K562 (cell line): ENCODE measurements at regions not wholly inside any gene's neighbourhood (a gene's known extent, or its start where the extent isn't known, plus 50 kb on each side); places are given as distances from the start of the nearest gene placed in this dataset.

Source experiments
- ATAC-seq: fragments of 200-7000 bp; cut with Tn5 transposase; 3 replicates; pipeline ENCODE4 v1.9.1; 2020; ENCODE audit warnings: moderate library complexity
- BruUV-seq: library from RNA; stranded (reverse); fragments of 400-500 nt; replicated peaks from 2 replicates; lab custom pipeline; 2021; lab: Mats Ljungman, UMichigan
- CTCF ChIA-PET: fragments of 300-600 bp; formaldehyde crosslinking; extraction: SDS; loops from one replicate; lab custom pipeline; 2021; ENCODE audit warnings: low intra/inter-chr PET ratio; lab: Yijun Ruan, JAX
- POLR2A ChIA-PET: fragments of 300-600, 350-650 bp; sonication (Branson Sonifier 250); formaldehyde crosslinking; extraction: SDS; loops from one replicate; lab custom pipeline; 2021; ENCODE audit warnings: antibody characterized with exemption, inconsistent platforms; lab: Yijun Ruan, JAX
- DNase-seq, 4 experiments: peaks; one replicate each; pipeline versions ENCODE4 v3.0.0 to v3.0.0-alpha.2; 2011 to 2018; ENCODE audit warnings: low spot score in 3 of 4, mixed read lengths in 3 of 4; ENCODE audit errors: extremely low read depth in 1 of 4
- FAIRE-seq: peaks from 2 replicates; lab custom pipeline; 2011; peaks lifted over from hg19 to GRCh38; lab: Jason Lieb, UNC
- H2AFZ ChIP-seq: 2 replicates; pipeline ENCODE4 v1.6.0; 2011; ENCODE audit warnings: low read depth, low read length, control low read depth, inconsistent platforms
- H3K27ac ChIP-seq: fragments of 200-600 bp; 3 replicates; pipeline ENCODE4 v1.8.0; 2011; ENCODE audit warnings: low read depth, mild to moderate bottlenecking, control low read depth, inconsistent platforms, low read length, moderate library complexity, mixed read lengths; ENCODE audit errors: extremely low read depth
- H3K27me3 ChIP-seq, 2 experiments: fragments of 300-600 bp in 1 of 2; 2 replicates in 1 of 2; 3 replicates in 1 of 2; pipeline versions ENCODE4 v1.6.0 to v1.8.0; 2011; ENCODE audit warnings: inconsistent platforms in 2 of 2, low read length in 2 of 2, mild to moderate bottlenecking in 1 of 2, mixed read lengths in 1 of 2, moderate library complexity in 1 of 2; ENCODE audit not compliant: control insufficient read depth in 2 of 2, insufficient read depth in 2 of 2
- H3K36me3 ChIP-seq: fragments of 300-600 bp; 3 replicates; pipeline ENCODE4 v1.8.0; 2011; ENCODE audit warnings: mild to moderate bottlenecking, low read length, inconsistent platforms; ENCODE audit not compliant: control insufficient read depth, insufficient read depth
- H3K4me1 ChIP-seq, 2 experiments: fragments of 200-600 bp in 1 of 2; replicated peaks in 1 of 2; 2 replicates in 1 of 2; 3 replicates in 1 of 2; pipeline versions ENCODE4 v1.5.1 to v1.8.0; 2011; ENCODE audit warnings: inconsistent platforms in 2 of 2, low read length in 2 of 2, mild to moderate bottlenecking in 1 of 2, mixed read lengths in 1 of 2, moderate library complexity in 1 of 2; ENCODE audit not compliant: control insufficient read depth in 2 of 2, insufficient read depth in 2 of 2
- H3K4me2 ChIP-seq: 2 replicates; pipeline ENCODE4 v1.6.1; 2011; ENCODE audit warnings: low read length, control low read depth, inconsistent platforms, mixed read lengths; ENCODE audit not compliant: insufficient read depth
- H3K4me3 ChIP-seq: fragments of 200-600 bp; sonication (generic), shearing (Covaris generic); 2 replicates; pipeline ENCODE4 v1.5.1; 2016; ENCODE audit warnings: control low read depth, inconsistent platforms
- H3K79me2 ChIP-seq: fragments of 200-600 bp; 3 replicates; pipeline ENCODE4 v1.8.0; 2011; ENCODE audit warnings: low read length, inconsistent platforms; ENCODE audit not compliant: control insufficient read depth, insufficient read depth
- H3K9ac ChIP-seq, 2 experiments: 2 replicates each; pipeline versions ENCODE4 v1.6.0 to v1.6.1; 2011; ENCODE audit warnings: low read depth in 2 of 2, low read length in 2 of 2, control low read depth in 1 of 2, inconsistent platforms in 1 of 2, mild to moderate bottlenecking in 1 of 2, mixed read lengths in 1 of 2; ENCODE audit not compliant: insufficient read depth in 1 of 2
- H3K9me1 ChIP-seq: one replicate; pipeline ENCODE4 v1.6.0; 2011; ENCODE audit warnings: inconsistent platforms, mild to moderate bottlenecking, low read length, moderate library complexity; ENCODE audit not compliant: control insufficient read depth, insufficient read depth
- H3K9me3 ChIP-seq: replicated peaks from 2 replicates; pipeline ENCODE4 v1.5.1; 2011; ENCODE audit warnings: low read depth, low read length, inconsistent platforms; ENCODE audit not compliant: control insufficient read depth, insufficient read depth
- H4K20me1 ChIP-seq: replicated peaks from 2 replicates; pipeline ENCODE4 v1.6.1; 2011; ENCODE audit warnings: low read length, inconsistent platforms, mixed read lengths; ENCODE audit not compliant: control insufficient read depth, insufficient read depth
- CBX3 ChIP-seq, 2 experiments: IDR thresholded peaks; 1 replicate in 1 of 2; 2 replicates in 1 of 2; pipeline ENCODE4 v1.6.1; 2012; ENCODE audit warnings: inconsistent platforms in 2 of 2, low read length in 2 of 2, borderline replicate concordance in 1 of 2, control low read depth in 1 of 2
- CBX8 ChIP-seq: fragments of 200-600 bp; sonication (generic); IDR thresholded peaks from 2 replicates; pipeline ENCODE4 v1.6.1; 2012; ENCODE audit warnings: borderline replicate concordance, mixed run types, low read depth, mild to moderate bottlenecking, moderate library complexity, mixed read lengths, low read length, control low read depth, inconsistent platforms; ENCODE audit not compliant: poor library complexity, severe bottlenecking; ENCODE audit errors: extremely low read depth
- CCNT2 ChIP-seq: IDR thresholded peaks from 2 replicates; pipeline ENCODE4 v1.6.1; 2011; ENCODE audit warnings: borderline replicate concordance, low read depth, mild to moderate bottlenecking, moderate library complexity, mixed read lengths, low read length; ENCODE audit not compliant: insufficient read length; ENCODE audit errors: extremely low read depth
- MYC ChIP-seq, 2 experiments: fragments of 250-450 bp in 1 of 2; sonication (Bioruptor Pico) in 1 of 2; IDR thresholded peaks; 2 replicates each; pipeline versions ENCODE4 v1.5.1 to v1.6.1; 2012 to 2021; ENCODE audit warnings: low read depth in 2 of 2, borderline replicate concordance in 1 of 2, improper control_type of control experiment in 1 of 2, low read length in 1 of 2, mild to moderate bottlenecking in 1 of 2, moderate library complexity in 1 of 2
- OTX1 ChIP-seq: fragments of 450-650 bp; formaldehyde crosslinking; IDR thresholded peaks from 2 replicates; pipeline ENCODE4 v1.4.0; 2022; ENCODE audit warnings: mild to moderate bottlenecking
- SLC30A9 ChIP-seq: fragments of 250-450 bp; sonication (Bioruptor Pico); IDR thresholded peaks from 2 replicates; pipeline ENCODE4 v1.8.0; 2022; ENCODE audit warnings: mild to moderate bottlenecking, moderate library complexity
- SMARCB1 ChIP-seq: IDR thresholded peaks from 2 replicates; pipeline ENCODE4 v1.6.1; 2011; ENCODE audit warnings: improper control_type of control experiment, low read depth; ENCODE audit not compliant: insufficient read length
- SNAPC5 ChIP-seq: fragments of 250-450 bp; sonication (Bioruptor Pico); IDR thresholded peaks from 2 replicates; pipeline ENCODE4 v1.8.0; 2021; ENCODE audit warnings: moderate library complexity, mild to moderate bottlenecking, inconsistent platforms
- YBX1 ChIP-seq: fragments of 450-650 bp; IDR thresholded peaks from 2 replicates; pipeline ENCODE4 v1.7.1; 2016; ENCODE audit warnings: mild to moderate bottlenecking
- ZBED1 ChIP-seq: IDR thresholded peaks from 2 replicates; pipeline ENCODE4 v1.6.1; 2014
- ZKSCAN3 ChIP-seq: fragments of 250-450 bp; sonication (Bioruptor Pico); IDR thresholded peaks from 2 replicates; pipeline ENCODE4 v1.4.0; 2020
- ZNF232 ChIP-seq: sonication (generic); formaldehyde crosslinking; IDR thresholded peaks from 2 replicates; pipeline ENCODE4 v1.8.0; 2022; ENCODE audit warnings: mild to moderate bottlenecking, missing genetic modification reagents
- ZZZ3 ChIP-seq: fragments of 450-650 bp; IDR thresholded peaks from 2 replicates; pipeline ENCODE4 v1.6.1; 2016; ENCODE audit warnings: antibody characterized with exemption, mild to moderate bottlenecking, moderate library complexity
- WGBS: fragments of 100-300 bp; shearing (Covaris generic); methylation state at CpG from one replicate; pipeline ENCODE4 v1.1.6; 2016; ENCODE audit warnings: low coverage, mixed read lengths; ENCODE audit not compliant: insufficient coverage; ENCODE audit errors: missing lambda C conversion rate; 5-methylcytosine and 5-hydroxymethylcytosine counted together
- in situ Hi-C: fragments of 300-500 bp; cut with MboI; formaldehyde crosslinking; loops from 4 replicates; pipeline ENCODE4 v1.15.0; 2018; ENCODE audit warnings: inconsistent platforms, mixed read lengths
- intact Hi-C: fragments of 100-400 bp; cut with micrococcal nuclease; formaldehyde crosslinking; loops from 2 replicates; pipeline ENCODE4 v1.14.2; 2022
- TF ChIP-seq, protein P1 (sequence below): fragments of 250-450 bp; sonication (Bioruptor Pico); IDR thresholded peaks from 2 replicates; pipeline ENCODE4 v1.8.0; 2021; ENCODE audit warnings: moderate library complexity, mild to moderate bottlenecking, inconsistent platforms
- TF ChIP-seq, protein P2 (sequence below): sonication (generic); formaldehyde crosslinking; IDR thresholded peaks from 2 replicates; pipeline ENCODE4 v1.9.0; 2022; ENCODE audit warnings: mild to moderate bottlenecking, missing genetic modification reagents
- TF ChIP-seq, protein P3 (sequence below): fragments of 250-450 bp; sonication (Bioruptor Pico); IDR thresholded peaks from 2 replicates; pipeline ENCODE4 v1.8.0; 2022; ENCODE audit warnings: moderate library complexity, mild to moderate bottlenecking, inconsistent platforms

DNA sequence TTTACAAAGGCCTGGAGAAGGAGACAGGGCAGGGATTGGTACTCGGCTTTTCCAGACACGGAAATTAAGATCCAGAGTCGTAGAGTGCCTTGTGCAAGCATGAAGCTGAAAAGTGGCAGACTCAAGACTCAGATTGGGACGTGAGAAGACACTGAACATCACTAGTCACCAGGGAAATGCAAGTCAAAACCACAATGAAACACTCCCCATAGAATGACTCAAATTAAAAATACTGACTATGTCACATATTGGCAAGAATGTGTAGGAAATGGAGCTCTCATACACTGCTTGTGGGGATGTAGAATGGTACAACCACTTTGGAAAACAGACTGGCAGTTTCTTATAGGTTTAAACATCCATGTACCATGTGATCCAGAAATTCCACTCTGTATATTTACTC is 472.0 kb downstream of the RPS24 start:
- Histone ChIP-seq H3K9ac (no peak overlapping the region), H3K4me1 (no peaks in the 10 kb centered on the region), H3K4me2 (no peak overlapping the region), H3K9me3 (no peaks in the 10 kb centered on the region), H3K27ac (no peak overlapping the region), H2AFZ (no peak overlapping the region), H3K27me3 (peaks cover 0 to 20% of the 10 kb centered on the region in 2 experiments; a peak in 2 of 5 replicates), H3K36me3 (no peaks in the 10 kb centered on the region), H4K20me1 (no peaks in the 10 kb centered on the region; the same call in 1 of the 2 replicates), H3K9me1 (no peaks in the 10 kb centered on the region), H3K4me3 (no peak overlapping the region), H3K79me2 (no peaks in the 10 kb centered on the region)
- no peak for FAIRE-seq
- POLR2A ChIA-PET, result interaction anchor here (0.6 kb wide), 1 partner anchor 52 kb away, joined by 3 read pairs; no protein-coding TSS in a partner anchor
- TF ChIP-seq CCNT2, result no peak
- no peak for TF ChIP-seq OTX1 (CRISPR knock-in tag)
- no peak for TF ChIP-seq CBX3 (IDR thresholded peaks at IDR 0.05; ENCODE audit: borderline replicate concordance in 1 of 2, low read length in 2 of 2)
- TF ChIP-seq, protein P1, sequence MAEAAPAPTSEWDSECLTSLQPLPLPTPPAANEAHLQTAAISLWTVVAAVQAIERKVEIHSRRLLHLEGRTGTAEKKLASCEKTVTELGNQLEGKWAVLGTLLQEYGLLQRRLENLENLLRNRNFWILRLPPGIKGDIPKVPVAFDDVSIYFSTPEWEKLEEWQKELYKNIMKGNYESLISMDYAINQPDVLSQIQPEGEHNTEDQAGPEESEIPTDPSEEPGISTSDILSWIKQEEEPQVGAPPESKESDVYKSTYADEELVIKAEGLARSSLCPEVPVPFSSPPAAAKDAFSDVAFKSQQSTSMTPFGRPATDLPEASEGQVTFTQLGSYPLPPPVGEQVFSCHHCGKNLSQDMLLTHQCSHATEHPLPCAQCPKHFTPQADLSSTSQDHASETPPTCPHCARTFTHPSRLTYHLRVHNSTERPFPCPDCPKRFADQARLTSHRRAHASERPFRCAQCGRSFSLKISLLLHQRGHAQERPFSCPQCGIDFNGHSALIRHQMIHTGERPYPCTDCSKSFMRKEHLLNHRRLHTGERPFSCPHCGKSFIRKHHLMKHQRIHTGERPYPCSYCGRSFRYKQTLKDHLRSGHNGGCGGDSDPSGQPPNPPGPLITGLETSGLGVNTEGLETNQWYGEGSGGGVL, result no peak
- no peak for TF ChIP-seq ZBED1
- no peak for TF ChIP-seq CBX8
- no peak for TF ChIP-seq YBX1
- no peak for TF ChIP-seq ZKSCAN3 (CRISPR knock-in tag)
- no peak for TF ChIP-seq SNAPC5 (CRISPR knock-in tag)
- TF ChIP-seq, protein P2, sequence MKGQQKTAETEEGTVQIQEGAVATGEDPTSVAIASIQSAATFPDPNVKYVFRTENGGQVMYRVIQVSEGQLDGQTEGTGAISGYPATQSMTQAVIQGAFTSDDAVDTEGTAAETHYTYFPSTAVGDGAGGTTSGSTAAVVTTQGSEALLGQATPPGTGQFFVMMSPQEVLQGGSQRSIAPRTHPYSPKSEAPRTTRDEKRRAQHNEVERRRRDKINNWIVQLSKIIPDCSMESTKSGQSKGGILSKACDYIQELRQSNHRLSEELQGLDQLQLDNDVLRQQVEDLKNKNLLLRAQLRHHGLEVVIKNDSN (CRISPR knock-in tag), result no peak
- TF ChIP-seq, protein P3, sequence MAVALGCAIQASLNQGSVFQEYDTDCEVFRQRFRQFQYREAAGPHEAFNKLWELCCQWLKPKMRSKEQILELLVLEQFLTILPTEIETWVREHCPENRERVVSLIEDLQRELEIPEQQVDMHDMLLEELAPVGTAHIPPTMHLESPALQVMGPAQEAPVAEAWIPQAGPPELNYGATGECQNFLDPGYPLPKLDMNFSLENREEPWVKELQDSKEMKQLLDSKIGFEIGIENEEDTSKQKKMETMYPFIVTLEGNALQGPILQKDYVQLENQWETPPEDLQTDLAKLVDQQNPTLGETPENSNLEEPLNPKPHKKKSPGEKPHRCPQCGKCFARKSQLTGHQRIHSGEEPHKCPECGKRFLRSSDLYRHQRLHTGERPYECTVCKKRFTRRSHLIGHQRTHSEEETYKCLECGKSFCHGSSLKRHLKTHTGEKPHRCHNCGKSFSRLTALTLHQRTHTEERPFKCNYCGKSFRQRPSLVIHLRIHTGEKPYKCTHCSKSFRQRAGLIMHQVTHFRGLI (CRISPR knock-in tag), result no peak
- no peak for TF ChIP-seq SLC30A9 (CRISPR knock-in tag)
- no peak for TF ChIP-seq ZNF232 (CRISPR knock-in tag)
- no peak for TF ChIP-seq SMARCB1
- TF ChIP-seq ZZZ3, result no peak
- no peak for TF ChIP-seq MYC (IDR thresholded peaks at IDR 0.05; ENCODE audit: low read depth, low read length)
- no peak for TF ChIP-seq MYC (CRISPR knock-in tag; IDR thresholded peaks at IDR 0.05; ENCODE audit: borderline replicate concordance, low read depth)
- WGBS, result 0% methylated on average over 4 of the region's 4 CpGs
- DNase-seq, result no peak
- no peak for ATAC-seq
- intact Hi-C loops (no loop called here), in situ Hi-C loops (no loop called here)
- no TSS peak for BruUV-seq
- CTCF ChIA-PET, result no interaction called here
